ENCODE measurements at regions not wholly inside any gene's neighbourhood (a gene's known extent, or its start where the extent isn't known, plus 50 kb on each side); places are given as distances from the start of the nearest gene placed in this dataset.

GRCh38 chr1:224565186-224565585 is 50.9 kb upstream of the CNIH3 start:
- DNase-seq (ENCODE audit: low read depth in 2 of 2): no peak

DNA sequence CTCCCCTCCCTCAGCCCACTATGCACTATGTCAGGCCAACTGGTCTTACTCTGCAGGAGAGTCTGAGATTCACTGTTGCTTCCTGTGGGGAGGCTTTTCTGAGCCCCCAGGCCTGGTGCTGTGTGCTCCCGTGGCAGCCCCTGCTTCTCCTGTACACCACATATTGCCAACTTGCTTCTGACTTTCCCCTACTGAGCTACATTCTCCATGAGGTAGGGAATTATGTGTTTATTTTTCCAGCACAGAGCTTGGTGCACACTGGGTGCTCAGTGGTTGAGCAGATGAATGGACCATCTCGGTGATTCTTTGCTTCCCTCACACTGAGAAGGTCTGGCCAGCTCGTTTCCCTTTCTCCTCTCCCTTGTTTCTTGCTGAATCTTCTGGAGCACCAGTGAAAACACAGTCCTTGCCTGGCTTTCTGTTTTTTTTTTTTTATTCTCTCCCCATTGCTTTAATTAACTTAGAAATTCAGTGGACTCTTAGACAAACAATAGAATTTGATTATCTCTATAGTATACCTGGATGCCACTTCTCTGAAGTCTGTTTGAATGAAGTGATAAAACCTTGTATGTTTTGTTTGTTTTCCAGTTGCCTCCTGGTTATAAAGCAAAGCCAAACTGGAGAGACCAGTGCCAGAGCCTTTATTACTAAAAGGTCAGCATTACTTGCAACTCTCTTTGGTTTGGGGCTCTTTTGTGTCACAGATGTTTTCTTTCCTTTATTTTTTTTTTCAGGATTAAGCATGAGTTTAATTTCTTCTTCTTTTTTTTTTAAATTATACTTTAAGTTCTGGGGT is 50.3 kb upstream of the CNIH3 start:
- no peak for DNase-seq (ENCODE audit: low read depth in 2 of 2)

All from stimulated activated CD8-positive, alpha-beta memory T cell treated with anti-CD3 and anti-CD28 coated beads, Interleukin-2, amount 100 ng/mL, for 48 hours (primary cell).